HG02798 (cell line): ENCODE measurements at regions not wholly inside any gene's neighbourhood (a gene's known extent, or its start where the extent isn't known, plus 50 kb on each side); places are given as distances from the start of the nearest gene placed in this dataset.

Experiments
- ATAC-seq: cut with Tn5 transposase; IDR thresholded peaks from one replicate; pipeline ENCODE4 v1.9.1; 2021; ENCODE audit warnings: mild to moderate bottlenecking; ENCODE audit not compliant: unreplicated experiment, poor library complexity

DNA sequence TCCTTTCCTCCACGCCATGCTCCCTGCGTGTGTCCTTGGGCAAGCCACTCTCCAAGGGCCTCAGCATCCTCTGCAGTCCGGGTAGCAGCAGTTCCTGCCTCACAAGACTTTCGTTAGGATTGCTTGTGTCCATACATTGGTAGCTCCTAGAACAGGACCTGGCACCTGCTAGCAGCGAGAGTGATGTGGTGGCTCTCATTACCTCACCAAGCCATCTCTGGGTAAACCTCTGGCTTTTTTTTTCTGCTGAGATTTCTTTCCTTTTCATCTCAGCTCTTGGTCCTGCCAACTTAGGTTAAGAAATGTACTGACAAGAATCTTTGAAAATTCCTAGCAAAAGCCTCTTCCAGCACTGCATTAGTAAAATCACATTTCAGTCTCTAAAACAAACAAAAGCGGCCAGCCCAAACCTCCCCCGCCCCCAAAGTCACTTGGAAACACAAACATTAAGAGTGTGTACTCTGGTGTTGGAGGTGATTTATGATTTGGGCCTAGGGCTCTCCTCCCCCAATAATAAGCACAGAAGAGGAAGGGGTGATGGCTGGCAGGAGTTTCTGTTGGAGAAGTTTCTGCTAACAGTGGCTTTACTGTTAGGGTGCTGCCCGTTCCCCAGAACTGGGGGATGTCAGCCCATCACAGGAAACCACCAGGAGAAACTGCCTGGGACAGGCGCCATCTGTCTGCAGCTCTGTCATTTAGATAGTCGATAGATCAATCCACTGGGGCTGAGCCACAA lies 199.2 kb downstream of the CD83 start:
- ATAC-seq = no peak

DNA sequence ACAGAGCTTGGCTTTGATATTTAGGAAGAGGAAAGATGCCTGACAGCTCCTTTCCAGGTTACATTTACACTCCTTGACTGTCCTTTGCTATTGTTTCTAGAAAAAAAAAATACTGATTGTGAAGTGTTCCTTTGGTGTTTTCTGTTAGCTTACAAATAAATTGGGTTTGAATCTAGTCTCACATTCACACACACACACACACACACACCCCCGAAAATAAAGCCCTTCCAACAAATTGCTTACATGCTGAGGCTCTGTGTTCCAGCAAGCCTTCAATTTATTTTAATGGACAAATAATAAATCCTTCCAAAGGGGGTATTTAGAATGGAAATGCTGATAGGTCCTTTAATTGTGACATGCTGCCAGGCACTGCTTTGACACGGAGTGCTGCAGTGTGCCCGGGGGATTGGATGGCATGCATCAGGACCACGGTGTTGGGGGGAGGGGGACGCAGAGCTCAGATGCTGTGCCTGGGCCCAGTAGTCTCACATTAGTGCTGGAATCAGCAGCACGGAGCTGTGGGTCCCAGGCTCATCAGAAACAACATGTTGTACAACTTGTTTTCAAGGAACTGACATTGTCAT lies 199.9 kb downstream of the CD83 start:
- no peak for ATAC-seq

DNA sequence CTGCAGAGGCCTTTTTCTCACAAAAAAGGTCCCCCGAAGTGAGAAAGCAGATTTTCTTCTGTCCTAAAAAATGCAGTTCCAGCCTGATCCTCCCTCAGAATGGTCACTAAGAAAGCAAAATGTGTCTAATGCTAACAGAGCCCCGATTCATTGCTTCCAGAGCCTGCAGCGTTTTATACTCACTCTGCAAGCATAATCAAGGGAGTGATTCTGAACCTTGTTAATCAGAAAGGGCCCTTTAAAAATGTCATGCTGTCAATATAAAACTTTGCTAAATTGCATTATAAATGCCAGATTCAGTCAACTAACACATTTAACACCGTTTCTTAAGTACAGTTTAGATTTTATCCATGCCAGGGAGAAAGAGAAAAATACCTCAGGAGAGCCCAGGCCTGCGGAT lies 202.8 kb downstream of the CD83 start:
- no peak for ATAC-seq

DNA sequence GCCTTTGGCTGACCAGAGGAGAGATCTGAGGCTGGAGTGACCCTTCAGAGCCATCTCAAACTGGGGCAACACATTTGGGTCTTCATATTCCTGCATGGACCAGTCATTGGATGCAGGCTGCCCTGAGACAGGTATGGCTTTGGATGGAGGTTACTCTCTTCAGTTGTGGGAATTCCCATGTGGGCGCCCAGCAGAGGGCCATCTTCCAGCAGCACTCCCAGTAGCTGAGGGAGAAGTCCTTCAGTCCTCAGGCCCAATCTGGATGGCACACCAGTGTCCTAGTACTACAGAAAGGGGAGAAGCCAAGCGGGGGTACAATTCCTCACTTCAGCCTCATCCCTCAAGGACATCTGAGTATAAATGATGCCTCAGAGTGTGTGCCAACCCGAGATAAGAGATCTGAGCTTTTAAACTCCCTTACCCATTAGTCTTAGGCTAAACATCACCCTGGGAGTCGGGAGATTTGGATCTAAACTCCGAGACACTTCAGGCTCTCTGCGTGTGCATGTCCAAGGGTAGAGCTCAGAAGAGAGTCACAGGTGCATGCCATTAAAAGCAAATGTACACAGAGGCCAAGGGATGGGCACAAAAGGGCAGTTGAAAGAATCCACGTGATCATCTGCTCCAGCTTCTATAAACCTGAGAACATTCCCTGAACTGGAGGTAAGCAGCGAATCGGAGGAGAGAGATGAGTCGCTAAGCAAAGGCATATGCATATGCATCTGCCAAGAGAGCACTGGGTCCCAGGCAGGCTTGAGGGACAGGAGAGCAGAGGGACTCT lies 204.6 kb downstream of the CD83 start:
- ATAC-seq = no peak

DNA sequence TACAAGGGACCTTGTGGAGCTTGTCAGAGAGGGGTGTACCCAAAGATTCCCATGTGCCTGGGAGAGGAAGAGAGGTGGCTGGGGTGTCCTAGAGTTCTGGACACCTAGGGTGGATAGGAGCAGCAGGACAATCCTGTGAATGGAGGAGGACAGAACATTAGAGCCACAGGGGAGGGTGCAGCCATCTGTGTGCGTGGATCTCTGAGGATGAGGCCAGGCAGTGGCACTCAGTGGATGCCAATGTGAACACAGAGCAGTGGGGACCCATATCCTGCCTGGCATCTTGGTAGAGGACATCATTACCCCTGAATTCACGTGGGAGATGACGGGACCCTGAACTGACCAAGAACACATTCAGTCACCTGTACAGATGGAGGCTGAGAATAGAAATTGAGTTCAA lies 205.3 kb downstream of the CD83 start:
- ATAC-seq = no peak

DNA sequence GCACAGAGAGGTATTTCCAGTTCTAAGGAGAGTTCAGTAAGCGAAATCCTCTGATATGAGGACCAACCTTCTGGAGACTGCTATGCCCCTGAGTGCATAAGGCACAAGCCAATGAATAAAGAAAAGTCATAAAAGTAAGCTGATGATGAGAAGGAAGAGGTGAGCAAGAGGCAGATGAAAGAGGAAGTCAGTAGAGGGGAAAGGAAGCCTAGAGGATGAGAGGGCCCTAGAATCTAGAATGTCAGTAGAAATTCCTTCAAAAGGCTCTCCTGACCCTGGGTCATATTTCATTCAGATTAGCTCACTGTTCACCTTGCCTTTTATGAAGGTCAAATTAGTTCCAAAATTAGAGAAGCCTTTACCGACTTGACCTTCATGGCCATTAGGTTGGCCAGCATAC lies 209.2 kb downstream of the CD83 start:
- no peak for ATAC-seq

DNA sequence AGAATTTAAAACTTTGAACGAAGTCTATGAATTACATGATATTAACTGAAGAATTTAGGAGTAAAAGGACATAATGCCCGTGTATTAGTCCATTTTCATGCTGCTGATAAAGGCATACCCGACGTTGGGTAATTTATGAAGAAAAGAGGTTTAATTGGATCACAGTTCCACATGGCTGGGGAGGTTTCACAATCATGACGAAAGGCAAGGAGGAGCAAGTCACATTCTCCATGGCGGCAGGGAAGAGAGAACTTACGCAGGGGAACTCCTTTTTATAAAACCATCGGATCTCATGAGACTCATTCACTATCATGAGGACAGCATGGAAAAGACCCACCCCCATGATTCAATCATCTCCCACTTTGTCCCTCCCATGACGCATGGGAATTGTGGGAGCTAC lies 210.6 kb downstream of the CD83 start:
- ATAC-seq = no peak

DNA sequence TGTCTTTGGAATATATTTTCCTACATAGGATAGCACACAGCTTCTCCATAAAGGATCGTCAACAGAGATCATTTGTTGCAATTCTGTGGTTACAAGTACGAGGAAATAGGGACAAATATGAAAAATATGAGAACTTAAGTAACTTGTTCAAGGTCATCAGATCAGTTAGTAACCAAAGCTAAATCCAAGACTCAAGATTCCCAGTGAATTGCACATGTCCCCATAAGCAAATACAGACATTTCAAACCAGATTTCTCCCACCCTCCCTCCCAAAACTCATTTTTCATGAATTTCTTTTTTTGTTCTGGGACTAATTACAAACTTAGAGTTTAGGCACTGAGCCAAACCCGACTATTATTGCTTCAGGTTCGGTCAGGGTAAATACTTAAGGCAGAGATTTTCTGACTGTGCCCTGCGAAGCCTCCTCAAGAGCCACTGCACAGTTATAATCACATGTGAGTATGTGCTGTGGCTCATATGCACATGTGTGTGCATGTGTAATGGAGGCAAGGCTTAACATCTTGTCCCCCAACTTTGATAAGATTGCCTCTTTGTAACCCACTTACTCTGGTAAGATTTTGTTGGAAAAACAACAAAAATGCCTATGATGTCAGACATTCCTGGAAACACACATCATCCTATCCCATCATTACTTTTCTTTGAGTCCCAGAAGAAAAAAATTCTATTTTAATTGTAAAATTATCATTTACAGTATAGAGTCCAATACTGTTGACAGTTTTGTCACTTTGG lies 216.2 kb downstream of the CD83 start:
- ATAC-seq = no peak

DNA sequence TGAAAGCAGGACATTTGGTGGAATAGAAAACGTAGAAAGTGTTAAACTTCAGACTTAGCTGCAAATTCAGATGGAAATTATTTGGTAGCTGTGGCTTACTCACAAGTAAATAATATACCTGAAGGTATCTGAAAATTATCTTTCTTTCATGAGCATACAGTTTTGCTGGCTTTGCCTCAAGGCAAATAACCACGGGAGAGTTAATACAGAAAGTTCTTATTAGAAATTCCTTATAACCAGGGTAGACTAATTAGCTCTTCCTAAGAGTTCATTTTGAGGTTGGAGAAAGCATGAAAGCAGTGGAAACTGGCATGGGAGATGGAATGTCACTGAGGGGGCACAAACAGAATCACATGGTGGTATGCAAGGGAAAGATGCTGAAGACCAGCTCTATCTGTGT lies 217.5 kb downstream of the CD83 start:
- no peak for ATAC-seq

DNA sequence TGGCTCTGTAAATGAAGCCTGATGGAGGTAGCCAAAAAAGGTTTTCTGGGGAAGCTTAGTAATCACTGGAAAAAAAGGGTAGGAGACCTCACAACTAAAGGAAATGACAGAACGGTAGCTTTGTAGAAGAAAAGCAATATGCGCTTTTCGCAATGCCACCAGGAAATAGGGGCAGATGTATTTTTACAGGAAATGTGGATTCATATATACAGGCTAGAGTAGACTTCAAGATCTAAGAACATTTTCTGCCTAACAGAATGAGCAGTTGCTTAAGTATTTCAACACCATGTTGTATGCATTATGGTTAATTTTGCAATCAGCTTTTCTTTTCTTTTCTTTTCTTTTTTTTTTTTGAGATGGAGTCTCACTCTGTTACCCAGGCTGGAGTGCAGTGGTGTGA lies 219.6 kb downstream of the CD83 start:
- ATAC-seq = no peak

DNA sequence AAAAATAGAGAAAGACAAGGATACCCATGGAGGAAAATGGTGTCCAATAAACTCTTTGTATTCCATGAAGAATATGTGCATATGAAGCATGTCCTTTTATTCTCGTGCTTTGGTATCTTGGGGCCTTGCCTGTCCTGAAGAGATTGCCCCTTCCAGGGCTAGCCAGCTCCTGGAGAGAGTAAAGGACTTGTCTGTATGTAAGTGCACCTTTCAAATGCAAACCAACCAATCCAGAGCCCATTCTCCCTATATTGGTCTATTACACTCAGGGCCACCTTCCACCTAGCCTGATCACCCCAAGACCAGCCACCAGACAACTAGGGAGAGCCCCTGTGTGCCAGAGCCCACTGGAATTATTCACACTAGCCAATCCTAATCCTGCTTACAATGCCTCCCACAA lies 221.6 kb downstream of the CD83 start:
- ATAC-seq = no peak

DNA sequence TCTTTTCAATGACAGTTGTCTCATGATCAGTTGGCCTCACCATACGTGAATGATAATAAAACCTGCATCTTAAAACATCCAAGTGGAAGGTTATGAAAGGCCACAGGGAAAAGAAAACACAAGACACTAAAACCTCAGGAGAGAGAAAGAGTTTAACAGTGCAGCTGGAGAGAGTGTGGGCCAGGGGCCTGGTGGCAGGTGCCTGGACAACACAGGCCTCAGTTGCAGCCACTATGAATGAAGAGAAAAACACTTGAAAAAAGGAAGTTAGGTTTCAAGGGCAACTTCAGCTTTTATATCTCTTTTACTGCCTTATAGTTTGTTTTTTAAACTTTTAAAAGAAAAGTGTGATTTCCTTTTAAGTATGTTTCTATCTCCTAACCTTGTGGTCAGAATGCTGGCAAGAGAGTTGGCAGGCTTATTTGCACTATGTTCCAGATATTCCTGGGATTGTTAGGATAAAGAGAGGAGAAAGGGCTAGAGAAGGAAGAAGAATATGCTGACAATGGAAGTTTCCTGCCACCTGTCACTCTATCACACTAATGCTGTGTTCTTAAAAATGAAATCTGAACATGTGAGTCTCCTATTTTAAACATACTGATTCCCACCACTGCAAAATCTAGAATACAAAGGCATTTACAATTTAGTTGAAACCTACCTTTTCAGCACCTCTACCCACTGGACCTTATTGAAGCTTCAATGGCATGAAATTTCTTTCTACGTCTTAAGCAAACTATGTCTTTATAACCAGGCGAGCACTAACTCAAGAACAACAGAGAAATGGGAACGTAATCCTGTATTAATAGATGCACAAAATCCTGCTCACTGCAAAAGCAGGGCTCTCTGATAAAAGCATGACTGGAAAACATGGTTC lies 222.4 kb downstream of the CD83 start:
- ATAC-seq = no peak

DNA sequence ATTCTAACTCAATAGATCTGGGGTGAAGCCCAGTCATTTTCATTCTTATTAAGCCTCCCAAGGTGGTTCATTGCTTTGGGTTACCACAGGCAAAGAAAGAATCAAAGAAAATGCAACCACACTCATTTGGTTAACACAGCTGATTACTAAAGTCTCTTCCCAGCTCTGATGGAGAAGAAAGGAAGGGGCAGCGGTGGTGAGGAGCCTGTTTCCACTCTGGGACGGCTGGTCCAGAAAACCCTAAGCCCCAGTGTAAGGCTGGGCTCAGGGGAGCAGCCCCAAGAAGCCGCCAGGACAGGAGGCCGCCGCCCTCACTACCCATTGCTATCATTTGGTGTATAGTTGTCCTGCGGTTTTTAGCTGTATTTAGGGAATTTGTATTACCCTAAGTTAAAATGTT lies 226.9 kb downstream of the CD83 start:
- no peak for ATAC-seq

DNA sequence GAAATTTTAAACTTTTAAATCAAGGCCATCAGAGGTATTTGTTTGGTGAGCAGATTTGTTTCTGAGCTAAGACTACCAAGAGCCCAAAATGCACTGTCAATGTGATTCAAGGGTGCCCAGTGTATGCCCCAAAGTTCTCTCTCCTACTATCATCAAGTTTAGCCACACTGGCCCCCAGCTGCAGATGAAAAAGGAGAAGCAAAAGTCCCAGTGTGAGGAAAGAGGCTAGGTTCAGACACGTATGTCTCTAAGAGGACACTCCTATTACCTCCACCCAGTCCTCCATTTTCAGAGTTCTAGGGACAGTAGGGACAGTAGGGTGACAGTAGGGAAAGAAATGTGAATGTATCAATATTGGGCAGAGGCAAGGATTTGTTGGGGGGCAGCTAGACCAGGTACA lies 230.8 kb downstream of the CD83 start:
- ATAC-seq = no peak

DNA sequence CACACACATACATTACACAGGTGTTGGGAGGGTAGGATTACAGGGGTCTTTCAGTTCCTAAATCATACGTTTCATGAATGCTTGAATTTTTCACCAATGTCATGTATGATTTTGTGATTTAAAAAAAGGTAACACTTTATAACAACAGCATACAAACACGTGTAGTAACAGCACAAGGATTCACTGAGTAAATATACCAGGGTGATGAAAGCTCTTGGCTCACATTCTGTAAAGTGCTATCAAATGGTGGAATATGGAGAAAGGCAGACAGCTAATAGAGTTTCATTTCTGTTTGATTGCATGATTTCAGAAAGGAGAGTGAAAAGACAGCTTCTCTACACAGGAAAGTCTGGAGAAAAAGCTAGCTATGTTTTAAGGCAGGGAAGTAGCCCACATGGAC lies 231.9 kb downstream of the CD83 start:
- no peak for ATAC-seq

DNA sequence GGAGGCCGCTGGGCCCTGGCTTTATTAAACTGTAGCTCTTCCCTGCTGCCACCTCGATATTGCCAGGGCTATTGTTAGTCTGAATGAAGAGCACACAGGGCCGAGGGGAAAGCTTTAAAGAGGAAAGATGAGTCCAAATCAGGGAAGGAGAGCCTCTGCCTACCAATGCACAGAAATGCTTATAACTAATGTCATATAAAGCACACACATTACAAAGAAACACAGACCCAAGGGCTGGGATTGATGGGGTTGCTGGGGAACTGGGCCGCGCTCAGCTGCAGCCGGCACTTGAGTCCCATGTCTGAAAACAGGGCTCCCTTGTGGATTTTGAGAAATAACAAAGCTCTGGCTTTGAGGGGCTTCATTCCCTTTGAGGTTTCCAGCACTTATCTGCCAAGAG lies 232.6 kb downstream of the CD83 start:
- no peak for ATAC-seq

DNA sequence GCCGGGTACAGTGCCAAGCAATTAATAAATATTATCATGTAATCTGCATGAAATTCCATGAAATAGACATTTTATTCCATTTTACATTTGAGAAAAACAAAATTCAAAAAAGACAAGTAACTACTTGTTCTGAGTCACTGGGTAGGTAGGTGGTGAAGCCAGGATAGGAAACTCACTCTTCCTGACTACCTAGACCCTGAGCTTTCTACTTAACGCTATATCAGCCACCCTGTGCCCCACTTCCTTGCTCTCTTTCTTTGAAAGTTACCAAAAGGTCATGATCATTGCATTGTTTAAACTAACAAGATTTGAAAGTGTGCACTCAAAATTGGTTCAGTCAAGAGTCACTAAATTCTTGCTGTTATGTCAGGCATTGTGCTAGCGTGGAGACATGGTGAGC lies 235.7 kb downstream of the CD83 start:
- no peak for ATAC-seq

DNA sequence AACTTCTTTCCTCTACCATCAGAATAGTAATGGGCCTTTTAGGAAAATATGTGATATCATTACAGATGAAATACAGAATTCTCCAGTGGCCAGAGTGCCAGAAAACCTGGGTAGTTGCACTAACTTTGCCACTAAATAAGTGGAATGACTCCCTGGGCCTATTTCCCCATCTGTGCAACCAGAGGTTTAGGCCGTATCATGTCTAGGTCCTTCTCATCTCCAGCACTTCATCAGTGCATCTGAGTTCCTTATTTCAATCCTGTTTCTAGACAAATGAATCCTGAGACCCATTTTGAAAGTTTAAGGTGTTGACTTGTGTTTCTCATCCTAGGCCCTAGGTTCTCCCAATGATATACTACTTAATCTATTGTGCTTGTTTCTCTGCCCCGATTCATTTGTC lies 236.2 kb downstream of the CD83 start:
- ATAC-seq = no peak

DNA sequence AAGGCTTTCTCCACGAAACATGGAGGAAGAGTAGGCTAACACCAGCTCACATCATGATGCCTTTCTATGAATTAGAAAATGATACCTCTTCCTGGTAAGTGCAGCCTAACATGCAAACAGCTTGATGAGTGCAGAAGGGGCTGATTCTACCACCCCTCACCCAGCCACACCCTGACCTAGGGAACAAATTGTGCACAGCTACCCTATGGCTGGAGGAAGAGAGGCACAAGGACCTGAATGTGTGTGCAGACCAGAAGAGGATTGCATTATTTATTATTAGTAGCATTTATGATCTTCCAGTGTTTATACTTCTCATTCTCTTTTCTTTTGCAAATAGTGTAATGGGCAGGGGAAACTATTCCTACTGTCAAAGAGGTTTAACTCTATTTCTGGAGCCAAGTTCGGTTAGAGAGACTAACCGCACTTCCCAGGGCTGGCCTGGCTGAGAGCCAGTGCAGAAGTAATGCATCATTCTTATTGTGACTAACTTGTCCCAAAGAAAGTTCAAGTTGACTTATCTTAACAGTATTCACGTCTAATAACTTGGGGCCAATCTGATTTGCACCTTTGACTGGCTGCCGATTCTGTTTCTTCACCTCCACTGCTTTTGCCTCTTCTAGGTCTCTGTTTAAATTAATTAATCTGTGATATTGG lies 237.5 kb downstream of the CD83 start:
- ATAC-seq = no peak

DNA sequence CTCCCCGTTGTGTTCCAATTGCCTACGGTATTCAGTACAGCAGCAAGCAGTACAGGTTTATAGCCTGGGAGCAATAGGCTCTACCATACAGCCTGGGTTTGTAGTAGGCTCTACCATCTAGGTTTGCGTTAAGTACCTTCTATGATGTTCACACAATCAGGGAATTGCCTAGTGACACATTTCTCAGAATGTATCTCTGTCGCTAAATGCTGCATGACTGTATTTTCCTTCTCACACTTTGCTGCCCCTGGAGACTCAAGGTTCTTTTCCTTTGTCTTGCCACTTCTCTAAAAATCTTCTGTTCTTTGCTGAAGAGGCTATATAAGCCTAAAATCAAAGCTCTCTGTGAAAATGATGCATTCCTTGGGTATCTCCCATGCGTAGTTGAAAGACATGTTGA lies 241.9 kb downstream of the CD83 start:
- no peak for ATAC-seq
